Esophagus muscularis mucosa (tissue), 4 donors: ENCODE measurements at regions not wholly inside any gene's neighbourhood (a gene's known extent, or its start where the extent isn't known, plus 50 kb on each side); places are given as distances from the start of the nearest gene placed in this dataset.

Source experiments
- EP300 ChIP-seq: sonication (generic); formaldehyde crosslinking; IDR thresholded peaks from one replicate; pipeline ENCODE4 v1.6.1; 2017; ENCODE audit warnings: antibody characterized with exemption
- POLR2A ChIP-seq: fragments of 450-650 bp; IDR thresholded peaks from one replicate; pipeline ENCODE4 v1.6.1; 2017; ENCODE audit warnings: antibody characterized with exemption, moderate library complexity, mild to moderate bottlenecking, low read depth
- TF ChIP-seq, protein P1 (sequence below), 3 experiments: fragments of 200-600 bp in 2 of 3; fragments of 450-650 bp in 1 of 3; sonication (generic) in 2 of 3; IDR thresholded peaks; one replicate each; pipeline ENCODE4 v1.5.1; 2017 to 2019; ENCODE audit warnings: antibody characterized with exemption in 3 of 3, mild to moderate bottlenecking in 2 of 3, moderate library complexity in 1 of 3

DNA sequence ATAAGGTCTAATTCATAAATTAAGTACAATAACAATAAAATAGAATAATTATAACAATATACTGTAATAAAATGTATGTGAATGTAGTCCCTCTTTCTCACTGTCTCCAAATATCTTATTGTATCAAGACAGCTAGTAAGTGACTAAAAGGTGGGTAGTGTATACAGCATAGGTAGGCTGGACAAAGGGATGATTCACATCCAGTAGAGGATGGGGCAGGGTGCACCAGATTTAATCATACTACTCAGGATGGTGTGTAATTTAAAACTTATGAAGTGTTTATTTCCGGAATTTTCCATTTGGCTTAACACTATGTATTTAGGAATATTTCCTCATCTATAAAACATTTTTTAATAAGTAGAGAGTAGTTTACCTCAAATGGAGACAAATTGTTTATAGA lies 876.1 kb upstream of the CADM2 start:
- TF ChIP-seq POLR2A (no peak), EP300 (no peak)
- TF ChIP-seq, protein P1, sequence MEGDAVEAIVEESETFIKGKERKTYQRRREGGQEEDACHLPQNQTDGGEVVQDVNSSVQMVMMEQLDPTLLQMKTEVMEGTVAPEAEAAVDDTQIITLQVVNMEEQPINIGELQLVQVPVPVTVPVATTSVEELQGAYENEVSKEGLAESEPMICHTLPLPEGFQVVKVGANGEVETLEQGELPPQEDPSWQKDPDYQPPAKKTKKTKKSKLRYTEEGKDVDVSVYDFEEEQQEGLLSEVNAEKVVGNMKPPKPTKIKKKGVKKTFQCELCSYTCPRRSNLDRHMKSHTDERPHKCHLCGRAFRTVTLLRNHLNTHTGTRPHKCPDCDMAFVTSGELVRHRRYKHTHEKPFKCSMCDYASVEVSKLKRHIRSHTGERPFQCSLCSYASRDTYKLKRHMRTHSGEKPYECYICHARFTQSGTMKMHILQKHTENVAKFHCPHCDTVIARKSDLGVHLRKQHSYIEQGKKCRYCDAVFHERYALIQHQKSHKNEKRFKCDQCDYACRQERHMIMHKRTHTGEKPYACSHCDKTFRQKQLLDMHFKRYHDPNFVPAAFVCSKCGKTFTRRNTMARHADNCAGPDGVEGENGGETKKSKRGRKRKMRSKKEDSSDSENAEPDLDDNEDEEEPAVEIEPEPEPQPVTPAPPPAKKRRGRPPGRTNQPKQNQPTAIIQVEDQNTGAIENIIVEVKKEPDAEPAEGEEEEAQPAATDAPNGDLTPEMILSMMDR (IDR thresholded peaks at IDR 0.05) = no peak
